CD4-positive, alpha-beta T cell treated with Interleukin-15 for 4 hours (primary cell): ENCODE measurements at regions not wholly inside any gene's neighbourhood (a gene's known extent, or its start where the extent isn't known, plus 50 kb on each side); places are given as distances from the start of the nearest gene placed in this dataset.
"Not testable (repeated sequence)": the region's sequence is repeated elsewhere in the genome, so short reads cannot be mapped to it uniquely, and the experiment has no call there.

Experiments used
- DNase-seq: peaks from one replicate; pipeline ENCODE4 v3.0.0-alpha.2; 2020; ENCODE audit warnings: low spot score

DNA sequence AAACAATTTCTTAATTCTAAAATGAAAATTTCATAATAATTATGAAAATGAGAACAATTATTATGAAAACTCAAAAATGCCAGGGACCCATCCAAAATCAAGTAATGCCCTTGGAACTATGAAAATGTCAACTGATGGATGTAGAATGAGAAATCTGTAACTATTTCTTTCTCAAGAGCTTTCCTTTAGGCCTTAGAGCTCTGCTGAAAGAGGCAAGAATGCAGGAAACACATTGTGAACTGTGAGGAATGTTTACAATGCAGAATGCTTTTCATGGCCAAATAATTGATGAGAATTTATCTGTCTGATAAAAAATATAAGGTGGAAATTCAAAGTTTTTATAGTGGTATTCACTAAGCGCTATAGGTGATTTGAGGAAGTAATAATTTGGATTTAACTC is 207.1 kb upstream of the PCDH18 start:
- no peak for DNase-seq

- DNase-seq = no peak
These were observed 206.2 kb upstream of the PCDH18 start for GRCh38 chr4:137738375-137738990.

GRCh38 chr4:137735561-137736104 is 203.3 kb upstream of the PCDH18 start:
- DNase-seq = no peak

- not testable (repeated sequence) for DNase-seq
These were observed 201.2 kb upstream of the PCDH18 start for GRCh38 chr4:137733174-137734141.

DNA sequence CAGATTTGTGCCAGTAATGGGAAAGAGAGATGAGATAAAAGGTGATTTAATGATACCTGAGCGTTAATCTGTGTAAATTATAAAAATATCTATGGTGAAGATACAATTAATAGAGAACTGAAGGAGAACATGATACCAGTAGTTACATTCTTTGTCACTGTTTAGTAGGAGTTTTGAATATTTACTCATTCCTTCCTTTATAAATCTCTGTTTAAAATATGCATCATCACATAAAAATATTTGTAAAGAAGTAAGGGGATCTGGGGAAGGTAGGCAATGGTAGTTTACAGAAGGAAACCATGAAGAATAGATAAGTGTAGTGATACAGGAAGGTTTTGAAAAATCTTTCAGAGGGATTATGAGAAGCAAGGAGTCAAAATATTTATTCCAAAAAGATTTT is 190.6 kb upstream of the PCDH18 start:
- no peak for DNase-seq

DNA sequence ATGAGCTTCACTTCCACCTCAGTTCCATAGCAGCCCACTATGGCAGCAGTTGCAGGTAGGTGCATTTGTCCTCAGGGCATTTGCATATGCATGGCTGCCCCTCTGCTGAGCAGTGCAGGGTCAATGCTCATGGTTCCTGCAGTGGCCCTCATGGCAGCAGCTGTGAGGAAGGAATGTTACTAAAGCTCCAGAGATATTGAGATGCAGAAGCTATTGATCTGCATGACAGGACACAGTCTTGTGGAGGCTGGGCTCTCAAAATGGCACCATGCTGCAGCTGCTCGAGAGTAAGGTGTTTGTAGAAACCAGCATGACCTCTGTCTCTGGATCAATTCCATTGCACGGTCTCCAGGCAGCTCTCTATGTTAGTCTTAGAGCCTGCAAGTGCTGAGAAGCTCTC is 179.2 kb upstream of the PCDH18 start:
- no peak for DNase-seq

- no peak for DNase-seq
These were observed 175.3 kb upstream of the PCDH18 start for GRCh38 chr4:137707626-137708025.

DNA sequence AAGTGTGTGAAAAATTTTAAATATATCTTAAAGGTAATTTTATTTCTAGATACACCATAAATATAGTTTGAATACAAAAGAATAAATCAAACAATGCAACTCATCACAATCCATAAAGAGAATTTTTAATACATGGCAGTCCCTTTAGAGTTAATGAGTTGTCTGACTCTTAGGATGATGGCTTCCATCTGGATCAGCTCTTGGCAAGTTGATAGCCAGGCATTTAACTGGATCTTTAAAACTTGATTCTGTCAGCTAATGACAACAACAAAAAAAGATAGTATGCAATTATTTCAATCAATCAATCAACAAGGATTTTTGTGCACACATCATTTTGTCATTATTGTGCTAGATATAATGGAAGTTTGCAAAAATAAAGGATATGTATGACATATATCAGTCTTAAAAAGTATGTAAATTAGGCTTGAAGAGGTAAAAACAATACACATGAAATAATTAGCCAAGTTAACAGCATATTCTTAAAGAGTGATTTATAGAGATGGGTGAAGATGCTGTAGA is 174.9 kb upstream of the PCDH18 start:
- DNase-seq = no peak

DNA sequence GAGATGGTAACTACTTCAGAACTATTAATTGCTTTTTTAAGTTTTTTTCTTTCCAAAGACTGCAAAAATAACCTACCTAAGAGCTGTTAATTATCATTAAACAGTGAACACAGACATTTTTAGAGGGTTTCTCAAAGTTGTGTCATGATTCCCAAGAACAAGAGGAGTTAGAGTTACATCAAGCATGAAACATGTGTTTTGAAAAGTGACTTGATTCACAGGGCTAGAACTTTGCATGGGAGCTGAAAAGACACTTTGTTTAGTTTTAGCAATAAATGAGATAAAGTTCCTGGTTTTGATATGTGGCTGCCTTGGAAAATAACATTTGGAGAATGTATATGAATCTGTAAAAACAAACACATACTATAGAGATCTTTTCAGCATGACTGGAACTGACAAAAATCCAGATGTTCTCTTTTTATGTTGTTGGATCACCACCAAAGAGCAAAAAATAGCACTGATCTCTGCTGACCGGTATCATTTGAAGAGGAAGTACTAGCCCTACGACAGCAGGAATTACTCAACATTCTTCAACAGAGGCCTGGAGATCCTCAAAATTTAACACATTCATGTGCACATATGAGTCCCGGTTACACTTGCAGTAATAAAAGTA is 173.0 kb upstream of the PCDH18 start:
- no peak for DNase-seq

DNA sequence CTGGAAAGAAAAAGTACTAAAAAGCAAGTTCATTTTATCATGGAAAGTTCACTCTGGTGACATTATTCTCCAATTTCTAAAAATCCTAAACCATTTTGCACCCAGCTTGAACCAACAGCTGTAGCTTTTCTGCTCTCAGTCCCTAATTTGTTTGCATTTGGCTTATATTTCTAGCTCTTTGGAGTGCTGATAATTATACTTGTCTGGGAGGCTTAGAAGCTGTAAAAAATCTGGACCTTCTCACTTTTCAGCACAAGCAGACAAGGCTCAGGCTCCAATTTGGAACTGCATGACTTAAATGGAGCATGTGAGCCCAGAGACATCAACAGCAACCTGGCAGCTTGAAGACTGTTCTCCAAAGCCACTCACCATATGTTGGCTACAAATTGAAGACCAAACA is 170.9 kb upstream of the PCDH18 start:
- DNase-seq = no peak

DNA sequence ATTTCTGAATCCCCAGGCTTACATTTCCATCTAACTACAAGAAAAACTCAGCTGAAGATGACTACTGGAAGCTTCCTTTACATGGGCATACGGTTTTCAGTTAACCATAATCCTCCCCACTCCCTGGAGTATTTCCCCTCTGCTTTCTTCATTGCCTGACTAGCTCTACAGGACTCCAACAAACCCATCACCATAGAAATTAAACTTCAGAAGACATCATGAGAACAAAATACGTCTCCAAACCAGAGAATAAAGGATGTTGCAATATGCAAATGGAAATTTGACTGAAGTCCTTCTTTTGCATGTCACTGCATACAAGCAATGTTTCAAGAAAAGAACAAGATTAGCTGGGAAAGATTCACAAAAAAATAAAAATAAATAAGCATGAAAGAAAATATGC is 170.2 kb upstream of the PCDH18 start:
- no peak for DNase-seq

GRCh38 chr4:137701401-137701800 is 169.1 kb upstream of the PCDH18 start:
- DNase-seq = no peak

DNA sequence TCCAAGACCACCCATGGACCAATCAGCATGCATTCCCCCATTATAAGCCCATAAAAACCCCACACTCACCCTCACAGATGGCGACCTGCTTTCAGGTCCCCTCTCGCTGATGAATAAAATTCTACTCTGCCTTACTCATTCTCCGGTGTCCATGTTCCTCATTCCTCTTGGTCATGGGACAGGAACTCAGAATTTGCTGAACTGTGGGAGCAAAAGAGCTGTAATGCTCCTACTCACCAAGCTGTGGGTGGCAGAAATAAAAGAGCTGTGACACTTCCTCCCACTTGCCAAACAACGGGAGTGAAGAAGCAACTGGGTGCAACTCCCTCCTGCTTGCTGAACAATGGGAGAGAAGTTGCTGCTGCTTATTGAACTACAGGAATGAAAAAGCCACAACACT is 168.5 kb upstream of the PCDH18 start:
- no peak for DNase-seq

GRCh38 chr4:137700072-137700471 is 167.8 kb upstream of the PCDH18 start:
- DNase-seq = no peak

GRCh38 chr4:137694138-137694537 is 161.8 kb upstream of the PCDH18 start:
- no peak for DNase-seq

GRCh38 chr4:137693641-137694040 is 161.3 kb upstream of the PCDH18 start:
- DNase-seq = no peak

DNA sequence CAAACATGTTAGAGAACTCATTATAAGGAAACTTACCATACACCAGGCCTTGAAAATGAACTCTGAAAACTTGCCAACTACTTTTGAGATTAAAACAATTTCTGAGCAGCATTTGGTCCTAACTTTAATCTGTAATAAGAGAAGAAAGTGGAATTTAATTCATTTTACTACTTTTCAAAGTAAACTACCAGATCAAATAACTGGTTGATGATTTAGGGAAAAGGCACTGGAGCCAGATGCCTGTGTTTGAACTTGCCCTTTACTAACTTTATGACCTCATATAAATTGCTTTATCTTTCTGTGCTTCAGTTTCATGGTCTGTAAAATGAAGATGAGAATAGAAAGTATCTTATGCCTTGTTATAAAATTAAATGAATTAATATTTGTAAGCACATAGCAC is 159.9 kb upstream of the PCDH18 start:
- no peak for DNase-seq

GRCh38 chr4:137688651-137689050 is 156.4 kb upstream of the PCDH18 start:
- no peak for DNase-seq

- DNase-seq = no peak
These were observed 153.1 kb upstream of the PCDH18 start for GRCh38 chr4:137685357-137685756.

DNA sequence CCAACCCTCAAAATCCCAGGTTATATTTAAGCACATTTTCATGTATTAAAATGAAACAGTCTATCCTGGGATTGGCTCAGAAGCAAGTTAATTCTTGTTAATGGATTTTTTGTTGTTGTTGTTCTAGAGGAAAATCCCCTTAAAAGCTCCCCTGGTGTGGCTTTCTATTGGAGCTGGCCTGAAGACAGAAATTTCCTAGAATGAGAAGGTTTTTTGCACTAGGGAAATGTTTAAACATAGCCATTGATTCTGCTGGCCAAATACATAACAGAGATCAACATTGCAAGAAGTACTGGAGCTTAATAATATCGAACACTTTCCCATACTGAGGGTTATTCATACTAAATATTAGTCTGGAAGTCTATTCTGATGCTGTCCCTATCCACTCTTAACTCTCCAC is 148.8 kb upstream of the PCDH18 start:
- DNase-seq = no peak

DNA sequence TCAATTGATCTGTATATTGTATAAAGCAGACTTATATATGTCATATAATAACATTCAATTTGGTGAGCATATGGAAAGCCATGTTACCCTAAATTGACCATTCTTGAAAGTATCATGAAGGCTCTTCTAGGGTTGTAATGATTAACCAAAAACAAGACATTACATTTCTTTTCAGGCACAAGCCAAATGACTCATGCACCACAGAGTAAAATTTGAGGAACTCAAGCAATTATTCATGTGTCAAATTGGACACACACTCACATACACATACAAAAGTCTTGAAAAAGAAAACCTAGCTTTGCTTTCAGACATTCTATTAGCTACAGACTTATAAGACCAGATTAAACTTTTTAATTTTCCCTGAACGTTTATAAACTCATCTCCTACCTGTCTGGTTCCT is 146.5 kb upstream of the PCDH18 start:
- no peak for DNase-seq

- DNase-seq = no peak
These were observed 145.6 kb upstream of the PCDH18 start for GRCh38 chr4:137677863-137678262.
